PC-3 (cell line): ENCODE measurements at regions not wholly inside any gene's neighbourhood (a gene's known extent, or its start where the extent isn't known, plus 50 kb on each side); places are given as distances from the start of the nearest gene placed in this dataset.
A peak's percentile ranks its signal among the peaks of the same experiment; 100 is the strongest.

Source experiments
- ATAC-seq: fragments of 200-7000 bp; cut with Tn5 transposase; 2 replicates; pipeline ENCODE4 v1.9.1; 2020; ENCODE audit warnings: mild to moderate bottlenecking, moderate library complexity
- BruUV-seq: library from RNA; stranded (reverse); fragments of 400-500 nt; replicated peaks from 2 replicates; lab custom pipeline; 2021; lab: Mats Ljungman, UMichigan
- CTCF ChIA-PET: fragments of 300-600 bp; sonication (Branson Sonifier 250); formaldehyde crosslinking; loops from one replicate; lab custom pipeline; 2022; ENCODE audit warnings: antibody characterized with exemption; lab: Charles Lee
- POLR2A ChIA-PET: fragments of 300-600 bp; sonication (Branson Sonifier 250); formaldehyde crosslinking; loops from one replicate; lab custom pipeline; 2022; ENCODE audit warnings: antibody characterized with exemption; ENCODE audit not compliant: unreplicated experiment; lab: Charles Lee
- DNase-seq: peaks from one replicate; pipeline ENCODE4 v3.0.0-alpha.2; 2015
- H2AFZ ChIP-seq: fragments of 300-600 bp; sonication (generic); 2 replicates; pipeline ENCODE4 v1.6.0; 2016; ENCODE audit warnings: antibody characterized with exemption, low read length
- H3F3A ChIP-seq: fragments of 300-600 bp; sonication (generic); one replicate; pipeline ENCODE4 v1.6.0; 2017; ENCODE audit warnings: antibody characterized with exemption, low read length, control low read depth, mild to moderate bottlenecking; ENCODE audit not compliant: unreplicated experiment
- H3K27ac ChIP-seq: fragments of 300-600 bp; sonication (generic); 2 replicates; pipeline ENCODE4 v1.5.1; 2016; ENCODE audit warnings: mild to moderate bottlenecking, low read length
- H3K27me3 ChIP-seq: fragments of 300-600 bp; sonication (generic); 2 replicates; pipeline ENCODE4 v1.6.1; 2016; ENCODE audit warnings: low read length, mixed read lengths
- H3K36me3 ChIP-seq: fragments of 300-600 bp; sonication (generic); 2 replicates; pipeline ENCODE4 v1.6.1; 2016; ENCODE audit warnings: low read depth, mixed run types, low read length, mixed read lengths
- H3K4me1 ChIP-seq: fragments of 300-600 bp; sonication (generic); 2 replicates; pipeline ENCODE4 v1.5.1; 2016; ENCODE audit warnings: low read length; ENCODE audit not compliant: insufficient read depth
- H3K4me2 ChIP-seq: fragments of 300-600 bp; sonication (generic); 2 replicates; pipeline ENCODE4 v1.6.0; 2016; ENCODE audit warnings: low read length
- H3K4me3 ChIP-seq: fragments of 300-600 bp; sonication (generic); 2 replicates; pipeline ENCODE4 v1.5.1; 2016; ENCODE audit warnings: mild to moderate bottlenecking, low read length, mixed read lengths
- H3K79me2 ChIP-seq: fragments of 300-600 bp; sonication (generic); 2 replicates; pipeline ENCODE4 v1.6.1; 2017; ENCODE audit warnings: low read length, mixed read lengths
- H3K9ac ChIP-seq: fragments of 300-600 bp; sonication (generic); 2 replicates; pipeline ENCODE4 v1.6.0; 2016; ENCODE audit warnings: mild to moderate bottlenecking, low read length
- H3K9me2 ChIP-seq: fragments of 300-600 bp; sonication (generic); replicated peaks from 2 replicates; pipeline ENCODE4 v1.6.1; 2016; ENCODE audit warnings: mixed run types, low read length, mixed read lengths
- H3K9me3 ChIP-seq: fragments of 300-600 bp; sonication (generic); 2 replicates; pipeline ENCODE4 v1.6.1; 2016; ENCODE audit warnings: low read length, mixed read lengths
- H4K20me1 ChIP-seq: fragments of 300-600 bp; sonication (generic); 2 replicates; pipeline ENCODE4 v1.6.1; 2016; ENCODE audit warnings: low read length, mixed read lengths
- EZH2 ChIP-seq: fragments of 300-600 bp; sonication (generic); IDR thresholded peaks from one replicate; pipeline ENCODE4 v1.6.1; 2017; ENCODE audit warnings: antibody characterized with exemption, mild to moderate bottlenecking, low read length; ENCODE audit not compliant: unreplicated experiment
- EZH2phosphoT487 ChIP-seq: fragments of 300-600 bp; sonication (generic); IDR thresholded peaks from 2 replicates; pipeline ENCODE4 v1.6.1; 2018; ENCODE audit warnings: mild to moderate bottlenecking, antibody characterized with exemption, low read length, borderline replicate concordance
- intact Hi-C: fragments of 100-400 bp; cut with micrococcal nuclease; formaldehyde crosslinking; loops from 2 replicates; pipeline ENCODE4 v1.9.0; 2023
- TF ChIP-seq, protein P1 (sequence below): fragments of 300-600 bp; sonication (generic); conservative IDR thresholded peaks from 2 replicates; pipeline ENCODE4 v1.5.1; 2017; ENCODE audit warnings: antibody characterized with exemption, low read depth, mild to moderate bottlenecking, low read length

- H3F3A ChIP-seq = no peaks in the 10 kb centered on the region
- H3K9me2 ChIP-seq = no peaks in the 10 kb centered on the region
- no peaks in the 10 kb centered on the region for H4K20me1 ChIP-seq
- ATAC-seq = no peak
- H2AFZ ChIP-seq = no peak overlapping the region
- no peaks in the 10 kb centered on the region for H3K79me2 ChIP-seq
- H3K4me2 ChIP-seq = no peak overlapping the region
- no peak overlapping the region for H3K27ac ChIP-seq
- POLR2A ChIA-PET = no interaction called here
- peaks cover 33% of the 10 kb centered on the region for H3K4me1 ChIP-seq
- H3K9ac ChIP-seq = no peak overlapping the region
- intact Hi-C loops = loop anchor here (10.0 kb wide), 2 partner anchors 131 to 599 kb away; no protein-coding TSS in a partner anchor
- H3K9me3 ChIP-seq = no peaks in the 10 kb centered on the region
- CTCF ChIA-PET = interaction anchor here (0.7 kb wide), 1 partner anchor 158 kb away, joined by 4 read pairs; no protein-coding TSS in a partner anchor
- no peak for DNase-seq
- H3K4me3 ChIP-seq = no peak overlapping the region
- H3K36me3 ChIP-seq = no peaks in the 10 kb centered on the region
- BruUV-seq = no TSS peak
- no peak for TF ChIP-seq EZH2phosphoT487
- TF ChIP-seq, protein P1, sequence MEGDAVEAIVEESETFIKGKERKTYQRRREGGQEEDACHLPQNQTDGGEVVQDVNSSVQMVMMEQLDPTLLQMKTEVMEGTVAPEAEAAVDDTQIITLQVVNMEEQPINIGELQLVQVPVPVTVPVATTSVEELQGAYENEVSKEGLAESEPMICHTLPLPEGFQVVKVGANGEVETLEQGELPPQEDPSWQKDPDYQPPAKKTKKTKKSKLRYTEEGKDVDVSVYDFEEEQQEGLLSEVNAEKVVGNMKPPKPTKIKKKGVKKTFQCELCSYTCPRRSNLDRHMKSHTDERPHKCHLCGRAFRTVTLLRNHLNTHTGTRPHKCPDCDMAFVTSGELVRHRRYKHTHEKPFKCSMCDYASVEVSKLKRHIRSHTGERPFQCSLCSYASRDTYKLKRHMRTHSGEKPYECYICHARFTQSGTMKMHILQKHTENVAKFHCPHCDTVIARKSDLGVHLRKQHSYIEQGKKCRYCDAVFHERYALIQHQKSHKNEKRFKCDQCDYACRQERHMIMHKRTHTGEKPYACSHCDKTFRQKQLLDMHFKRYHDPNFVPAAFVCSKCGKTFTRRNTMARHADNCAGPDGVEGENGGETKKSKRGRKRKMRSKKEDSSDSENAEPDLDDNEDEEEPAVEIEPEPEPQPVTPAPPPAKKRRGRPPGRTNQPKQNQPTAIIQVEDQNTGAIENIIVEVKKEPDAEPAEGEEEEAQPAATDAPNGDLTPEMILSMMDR = no peak
- no peak for TF ChIP-seq EZH2
- H3K27me3 ChIP-seq = no peaks in the 10 kb centered on the region
Measured at GRCh38 chr3:31373681-31374080, 159.0 kb upstream of the STT3B start.

DNA sequence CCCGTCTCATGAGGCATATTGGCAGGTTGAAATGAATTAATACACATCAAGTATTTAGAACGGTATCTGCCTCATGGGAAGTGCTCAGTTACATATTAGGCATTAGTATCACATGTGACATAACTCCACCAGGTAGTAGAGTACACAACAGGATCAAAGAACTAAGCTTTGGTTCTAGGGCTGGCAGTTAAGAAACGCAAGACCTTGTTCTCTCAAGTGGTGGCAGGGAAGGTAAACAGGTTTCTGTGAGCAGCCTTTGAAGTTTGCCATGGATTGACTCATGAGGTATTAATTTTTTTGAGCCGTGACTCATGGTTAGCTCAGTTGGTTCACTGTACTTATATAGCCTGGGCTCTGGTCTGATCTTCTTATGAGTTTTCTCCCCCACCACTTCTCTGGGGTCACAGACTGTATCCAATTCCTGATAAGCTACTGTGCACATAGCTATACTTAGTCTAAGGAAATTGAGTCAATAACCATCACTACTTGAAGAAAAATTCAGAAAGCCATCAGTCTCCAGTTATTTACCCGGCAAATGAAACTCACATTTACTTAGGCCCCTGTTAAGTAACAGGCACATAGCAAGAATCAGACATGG, 155.6 kb upstream of the STT3B start:
- CTCF ChIA-PET = interaction anchor here (1.0 kb wide), 1 partner anchor 15 kb away, joined by 3 read pairs; no protein-coding TSS in a partner anchor
- Histone ChIP-seq H3K9me3 (no peaks in the 10 kb centered on the region), H3K4me2 (peak overlapping the region; percentile 45), H3K4me1 (peaks cover 19% of the 10 kb centered on the region), H3K27ac (peak overlapping the region; percentile 44), H3K4me3 (no peak overlapping the region), H3K27me3 (no peaks in the 10 kb centered on the region), H2AFZ (no peak overlapping the region), H4K20me1 (no peaks in the 10 kb centered on the region), H3K9me2 (no peaks in the 10 kb centered on the region), H3K36me3 (no peaks in the 10 kb centered on the region), H3K9ac (no peak overlapping the region), H3K79me2 (no peaks in the 10 kb centered on the region), H3F3A (no peaks in the 10 kb centered on the region)
- DNase-seq (peak; percentile 98), ATAC-seq (peak; percentile 99)
- intact Hi-C loops = loop anchor here (1.0 to 10.0 kb wide), 4 partner anchors 100 to 602 kb away; partner anchors contain the start of gene STT3B
- POLR2A ChIA-PET = interaction anchor here (1.6 kb wide), 1 partner anchor 155 kb away, joined by 7 read pairs; the partner anchor contains the start of gene STT3B
- no TSS peak for BruUV-seq
- TF ChIP-seq, protein P1 = no peak
- TF ChIP-seq EZH2 (no peak), EZH2phosphoT487 (no peak)

- no peak overlapping the region for H3K4me3 ChIP-seq
- H4K20me1 ChIP-seq = no peaks in the 10 kb centered on the region
- H3K27me3 ChIP-seq = no peaks in the 10 kb centered on the region
- no peaks in the 10 kb centered on the region for H3K79me2 ChIP-seq
- H3K27ac ChIP-seq = no peak overlapping the region
- peaks cover 19% of the 10 kb centered on the region for H3K4me1 ChIP-seq
- H3F3A ChIP-seq = no peaks in the 10 kb centered on the region
- no peak overlapping the region for H3K9ac ChIP-seq
- no peak for DNase-seq
- ChIA-PET POLR2A (no interaction called here), CTCF (no interaction called here)
- no peaks in the 10 kb centered on the region for H3K9me2 ChIP-seq
- no peak overlapping the region for H2AFZ ChIP-seq
- intact Hi-C loops = loop anchor here (5.0 to 10.0 kb wide), 3 partner anchors 101 to 603 kb away; no protein-coding TSS in a partner anchor
- H3K36me3 ChIP-seq = no peaks in the 10 kb centered on the region
- TF ChIP-seq EZH2phosphoT487 (no peak), EZH2 (no peak)
- TF ChIP-seq, protein P1 = no peak
- BruUV-seq = no TSS peak
- no peaks in the 10 kb centered on the region for H3K9me3 ChIP-seq
- ATAC-seq = no peak
- H3K4me2 ChIP-seq = no peak overlapping the region
Measured at GRCh38 chr3:31378231-31378630, 154.5 kb upstream of the STT3B start.
